Neural crest cell (in vitro differentiated cells): ENCODE measurements at regions not wholly inside any gene's neighbourhood (a gene's known extent, or its start where the extent isn't known, plus 50 kb on each side); places are given as distances from the start of the nearest gene placed in this dataset.

Experiments
- DNase-seq: peaks from one replicate; pipeline ENCODE4 v3.0.0; 2021; ENCODE audit warnings: low read depth, mixed read lengths, low spot score
- H3K27ac Mint-ChIP-seq: one replicate; pipeline ENCODE4 v1.8.0; 2021; ENCODE audit warnings: mild to moderate bottlenecking, mixed read lengths; ENCODE audit not compliant: unreplicated experiment
- H3K27me3 Mint-ChIP-seq: 2 replicates; pipeline ENCODE4 v1.8.0; 2021; ENCODE audit warnings: low read depth, mild to moderate bottlenecking, mixed read lengths
- H3K36me3 Mint-ChIP-seq: 2 replicates; pipeline ENCODE4 v1.8.0; 2021; ENCODE audit warnings: low read depth, mild to moderate bottlenecking, mixed read lengths
- H3K4me1 Mint-ChIP-seq: 2 replicates; pipeline ENCODE4 v1.8.0; 2021; ENCODE audit warnings: mixed read lengths
- H3K4me3 Mint-ChIP-seq: one replicate; pipeline ENCODE4 v1.8.0; 2021; ENCODE audit warnings: mild to moderate bottlenecking, mixed read lengths
- H3K9me3 Mint-ChIP-seq: 2 replicates; pipeline ENCODE4 v1.8.0; 2021; ENCODE audit warnings: mixed read lengths
- CTCF ChIP-seq: fragments of 200-600 bp; sonication (generic); conservative IDR thresholded peaks from 2 replicates; pipeline ENCODE4 v1.5.0; 2021; ENCODE audit warnings: antibody characterized with exemption, mild to moderate bottlenecking

DNA sequence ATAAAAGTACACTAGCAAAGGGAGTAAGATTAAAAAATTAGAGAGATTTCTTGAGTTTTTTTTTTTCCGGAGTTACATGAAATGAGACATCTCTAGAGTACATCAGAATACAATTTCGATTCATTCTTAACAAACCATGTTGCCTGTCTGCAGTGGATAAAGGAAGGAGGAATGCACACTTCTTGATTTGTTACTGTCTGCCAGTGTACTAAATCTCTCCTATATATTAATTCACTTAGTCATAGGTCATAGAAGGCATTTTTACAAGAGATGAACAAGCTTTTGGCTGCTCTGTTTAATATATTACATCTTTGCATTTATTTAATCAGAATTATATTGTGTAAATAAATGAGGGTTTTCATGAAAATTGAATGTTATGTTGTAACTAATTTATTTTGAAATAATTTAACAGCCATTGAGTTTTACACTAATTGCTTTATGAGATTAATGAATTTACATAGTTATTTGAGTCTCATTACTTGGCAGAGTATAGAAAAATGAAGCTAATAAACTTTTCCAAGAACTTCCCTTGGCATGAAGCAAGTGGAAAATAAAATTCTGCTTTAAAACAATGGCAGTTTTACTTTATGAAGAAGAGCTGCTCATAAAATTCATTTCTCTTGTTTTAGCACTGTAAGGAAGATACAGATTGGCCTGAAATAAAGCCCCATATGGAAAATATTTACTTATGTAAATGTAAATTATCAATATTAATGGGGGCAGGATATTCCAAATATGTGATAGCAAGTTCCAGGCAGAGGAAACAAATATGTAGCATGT, 1284.7 kb downstream of the BRINP3 start:
- TF ChIP-seq CTCF = no peak
- Mint-ChIP-seq H3K9me3 (no peaks in the 10 kb centered on the region), H3K27ac (no peak overlapping the region), H3K4me3 (no peak overlapping the region), H3K36me3 (no peaks in the 10 kb centered on the region), H3K27me3 (no peaks in the 10 kb centered on the region), H3K4me1 (no peaks in the 10 kb centered on the region)
- no peak for DNase-seq

DNA sequence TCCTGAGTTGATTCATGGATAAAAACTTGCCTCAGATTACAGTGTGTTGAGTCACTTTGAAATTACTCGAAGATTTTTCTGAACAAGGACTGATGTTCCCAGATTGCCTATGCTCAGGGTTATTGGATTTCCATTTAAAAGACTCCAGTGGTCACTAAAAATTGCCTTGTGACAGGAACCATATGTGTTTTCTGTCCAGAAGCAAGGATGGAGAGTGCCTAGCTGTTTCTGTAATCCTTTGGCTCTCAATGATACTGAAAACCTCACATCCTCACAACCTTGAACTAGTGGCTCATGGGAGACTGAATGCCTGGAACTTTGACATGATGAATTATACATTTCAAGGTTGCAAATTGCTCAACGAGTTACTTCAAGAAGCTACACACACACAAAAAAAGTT, 1271.8 kb downstream of the BRINP3 start:
- no peaks in the 10 kb centered on the region for H3K36me3 Mint-ChIP-seq
- no peaks in the 10 kb centered on the region for H3K9me3 Mint-ChIP-seq
- no peaks in the 10 kb centered on the region for H3K4me1 Mint-ChIP-seq
- no peak overlapping the region for H3K4me3 Mint-ChIP-seq
- DNase-seq = no peak
- H3K27ac Mint-ChIP-seq = no peak overlapping the region
- TF ChIP-seq CTCF = no peak
- H3K27me3 Mint-ChIP-seq = no peaks in the 10 kb centered on the region

GRCh38 chr1:189206617-189207016, 1271.0 kb downstream of the BRINP3 start:
- Mint-ChIP-seq H3K4me3 (no peak overlapping the region), H3K27ac (no peak overlapping the region), H3K27me3 (no peaks in the 10 kb centered on the region), H3K4me1 (no peaks in the 10 kb centered on the region), H3K36me3 (no peaks in the 10 kb centered on the region), H3K9me3 (no peaks in the 10 kb centered on the region)
- DNase-seq = no peak
- TF ChIP-seq CTCF = no peak

DNA sequence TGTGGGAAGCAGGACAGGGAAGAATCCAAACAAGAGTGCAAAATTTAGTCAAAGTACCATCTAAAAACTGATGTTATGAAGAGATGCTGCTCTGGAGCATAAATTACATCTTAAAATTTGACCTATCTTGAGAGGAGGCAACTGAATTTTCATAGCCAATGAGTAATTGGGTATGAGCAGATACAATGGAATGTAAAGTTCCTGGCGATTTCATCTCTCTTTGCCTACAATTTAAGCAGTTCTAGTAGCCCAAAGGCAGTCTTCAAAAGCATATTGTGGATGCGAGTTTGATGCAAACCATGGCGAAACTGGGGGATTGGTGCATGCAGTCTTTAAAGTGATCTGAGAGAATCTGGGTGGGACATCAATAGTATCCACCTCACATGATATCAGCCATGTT, 1265.9 kb downstream of the BRINP3 start:
- TF ChIP-seq CTCF = no peak
- Mint-ChIP-seq H3K4me1 (no peaks in the 10 kb centered on the region), H3K27me3 (no peaks in the 10 kb centered on the region), H3K9me3 (no peaks in the 10 kb centered on the region), H3K4me3 (no peak overlapping the region), H3K36me3 (no peaks in the 10 kb centered on the region), H3K27ac (no peak overlapping the region)
- no peak for DNase-seq

- Mint-ChIP-seq H3K4me3 (no peak overlapping the region), H3K4me1 (no peaks in the 10 kb centered on the region), H3K27ac (no peak overlapping the region), H3K9me3 (no peaks in the 10 kb centered on the region), H3K27me3 (no peaks in the 10 kb centered on the region), H3K36me3 (no peaks in the 10 kb centered on the region)
- no peak for TF ChIP-seq CTCF
- DNase-seq = no peak
These were observed 1265.1 kb downstream of the BRINP3 start for GRCh38 chr1:189212606-189213005.
